DMS153 treated with DMSO at 0.1 percent for 48 hours (cell line): ENCODE measurements at regions not wholly inside any gene's neighbourhood (a gene's known extent, or its start where the extent isn't known, plus 50 kb on each side); places are given as distances from the start of the nearest gene placed in this dataset.

ENCODE experiments used
- DNase-seq: peaks from one replicate; lab custom pipeline; 2025; ENCODE audit not compliant: unreplicated experiment; lab: John Stamatoyannopoulos, UW

DNA sequence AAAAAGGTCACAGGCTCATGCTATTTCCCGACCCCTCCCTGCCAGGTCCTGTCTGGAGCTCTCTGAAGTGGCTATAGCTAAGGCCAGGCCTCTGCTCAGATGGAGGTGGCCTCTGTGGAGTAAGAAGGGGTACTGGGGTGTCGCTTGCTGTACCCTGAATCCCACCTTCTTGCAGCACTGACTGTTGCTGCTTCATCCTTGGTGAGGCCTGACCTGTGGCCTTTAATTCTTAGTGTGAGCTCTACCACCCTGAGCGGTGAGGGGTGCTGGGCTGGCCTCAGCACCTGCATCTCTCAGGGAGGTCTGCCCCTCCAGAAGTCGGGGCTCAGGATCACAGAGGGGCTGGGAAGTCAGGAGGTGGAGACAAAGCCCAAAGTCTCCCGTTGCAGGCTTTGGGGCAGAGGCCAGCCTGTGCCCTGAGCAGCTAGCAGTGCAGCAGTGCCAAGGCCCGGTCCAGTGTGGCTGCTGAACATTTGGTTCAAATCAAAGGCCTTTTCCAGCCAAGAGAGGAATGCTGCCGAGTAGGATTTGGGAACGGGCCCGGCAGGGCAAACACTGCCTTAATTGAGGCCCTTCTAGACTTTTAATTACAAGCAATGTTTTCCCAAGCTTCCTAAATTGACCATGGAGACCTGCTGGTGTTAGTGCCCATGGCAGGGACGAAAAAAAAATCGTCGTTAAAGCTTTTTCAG, 133.5 kb upstream of the HAAO start:
- no peak for DNase-seq

DNA sequence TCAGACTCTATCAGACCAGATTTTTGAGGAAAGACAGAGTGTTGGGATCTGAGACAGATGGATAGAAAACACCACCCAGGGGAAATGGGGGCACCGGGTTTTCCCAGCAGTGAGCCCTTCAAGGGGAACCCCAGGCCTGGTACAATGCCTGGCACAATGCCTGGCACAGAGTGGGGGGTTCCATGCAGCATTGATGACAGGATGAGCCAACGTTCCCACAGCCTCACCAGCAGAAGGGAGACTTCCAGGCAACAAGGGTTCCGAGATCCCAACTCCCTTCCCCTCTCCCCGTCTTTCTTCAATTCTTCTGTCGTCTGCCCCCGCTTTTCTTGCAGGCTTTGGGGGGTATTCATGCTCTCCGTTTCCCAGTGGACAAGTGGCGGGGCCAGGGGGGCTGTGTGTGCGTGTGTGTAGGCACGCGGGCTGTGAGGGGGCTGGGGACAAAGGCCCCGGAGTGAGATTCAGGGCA, 132.1 kb upstream of the HAAO start:
- no peak for DNase-seq

DNA sequence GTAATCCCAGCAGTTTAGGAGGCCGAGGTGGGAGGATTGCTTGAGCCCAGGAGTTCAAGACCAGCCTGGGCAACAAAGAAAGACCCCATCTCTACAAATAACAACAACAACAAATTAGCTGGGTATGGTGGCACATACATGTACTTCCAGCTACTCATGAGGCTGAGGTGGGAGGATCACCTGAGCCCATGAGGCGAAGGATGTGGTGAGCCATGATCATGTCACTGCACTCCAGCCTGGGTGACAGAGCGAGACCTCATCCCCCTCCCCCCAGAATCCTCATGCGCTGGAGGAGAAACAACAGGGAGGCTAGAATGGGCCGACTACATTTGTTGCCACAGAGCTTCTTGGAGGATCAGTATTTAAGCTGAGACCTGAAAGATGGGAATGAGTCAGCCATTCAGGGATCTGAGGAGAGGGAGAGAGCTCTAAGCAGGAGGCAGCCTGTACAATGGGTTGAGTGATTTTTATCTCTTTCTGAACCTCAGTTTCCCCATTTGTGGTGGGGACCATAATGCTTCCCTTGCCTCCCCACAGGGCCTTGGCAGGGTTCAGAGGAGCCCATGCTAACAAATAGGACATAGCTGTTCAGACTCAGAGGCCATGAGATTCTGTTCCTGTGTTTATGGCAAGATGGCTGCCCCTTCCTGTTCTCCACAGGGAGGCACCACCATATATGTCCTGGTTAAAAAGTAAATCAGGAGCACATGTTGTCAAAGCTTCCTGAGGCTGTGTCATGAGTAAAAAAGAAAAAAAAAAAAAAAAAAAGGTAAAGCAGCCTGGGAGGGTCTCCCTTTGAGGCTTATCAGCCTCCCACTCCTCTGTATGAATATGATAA, 131.4 kb upstream of the HAAO start:
- DNase-seq = no peak

DNA sequence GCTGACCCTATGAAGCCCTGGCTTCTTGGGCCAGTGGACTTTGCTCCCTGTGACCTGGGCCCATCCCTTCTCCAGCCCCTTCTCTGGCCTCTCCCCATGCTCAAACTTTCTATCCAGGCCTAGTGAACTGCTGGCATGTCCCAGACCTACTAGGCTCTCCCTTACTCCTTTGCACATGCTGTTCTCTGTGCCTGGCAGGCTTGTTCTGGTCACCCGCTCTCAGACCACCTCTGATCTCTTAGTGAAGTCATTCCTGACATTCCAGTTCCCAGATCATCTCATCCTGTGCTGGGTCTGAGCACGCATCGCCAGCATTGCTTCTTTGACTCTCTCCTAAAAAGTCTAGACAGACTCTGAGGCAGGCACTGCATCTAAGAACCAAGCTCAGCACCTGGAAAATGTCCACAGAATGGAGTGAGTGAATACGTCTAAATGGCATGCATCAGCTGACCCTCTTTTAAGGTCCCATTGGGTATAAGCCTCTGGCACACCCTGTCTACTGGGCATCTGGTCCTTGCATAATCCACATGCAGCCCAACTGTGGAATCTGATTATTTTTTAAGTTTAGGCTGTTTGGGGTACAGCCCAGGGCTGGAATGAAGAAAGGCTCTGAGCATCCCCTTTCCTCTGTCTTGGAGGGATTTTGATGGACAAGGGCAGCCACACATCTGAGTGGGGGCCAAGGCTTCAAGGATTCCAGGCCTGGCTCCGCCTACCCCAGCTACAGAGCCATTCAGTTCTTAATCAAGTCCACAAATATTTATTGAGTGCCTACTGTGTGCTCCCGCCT, 130.6 kb upstream of the HAAO start:
- DNase-seq = no peak

- DNase-seq = no peak
Observed at GRCh38 chr2:42922293-42922692, 129.9 kb upstream of the HAAO start.

- DNase-seq = no peak
Observed at GRCh38 chr2:42921721-42922120, 129.3 kb upstream of the HAAO start.

DNA sequence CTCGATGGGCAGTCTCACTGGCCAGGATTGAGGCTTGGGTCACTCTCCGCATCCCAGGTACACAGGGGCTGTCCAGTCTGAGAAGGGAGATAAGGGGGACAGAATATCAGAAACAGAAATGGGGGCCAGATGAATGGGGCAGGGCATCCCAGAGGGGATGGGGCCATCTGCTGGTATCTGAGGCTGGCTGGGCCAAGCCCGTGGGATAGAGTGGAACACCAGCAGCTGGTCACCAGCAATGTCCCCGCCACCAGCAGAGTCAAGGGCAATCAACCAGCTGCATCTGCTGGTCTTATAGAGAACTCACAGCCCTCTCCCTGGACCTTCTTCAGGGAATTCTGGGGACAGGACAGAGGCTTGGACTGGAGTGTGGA, 128.8 kb upstream of the HAAO start:
- DNase-seq = no peak

DNA sequence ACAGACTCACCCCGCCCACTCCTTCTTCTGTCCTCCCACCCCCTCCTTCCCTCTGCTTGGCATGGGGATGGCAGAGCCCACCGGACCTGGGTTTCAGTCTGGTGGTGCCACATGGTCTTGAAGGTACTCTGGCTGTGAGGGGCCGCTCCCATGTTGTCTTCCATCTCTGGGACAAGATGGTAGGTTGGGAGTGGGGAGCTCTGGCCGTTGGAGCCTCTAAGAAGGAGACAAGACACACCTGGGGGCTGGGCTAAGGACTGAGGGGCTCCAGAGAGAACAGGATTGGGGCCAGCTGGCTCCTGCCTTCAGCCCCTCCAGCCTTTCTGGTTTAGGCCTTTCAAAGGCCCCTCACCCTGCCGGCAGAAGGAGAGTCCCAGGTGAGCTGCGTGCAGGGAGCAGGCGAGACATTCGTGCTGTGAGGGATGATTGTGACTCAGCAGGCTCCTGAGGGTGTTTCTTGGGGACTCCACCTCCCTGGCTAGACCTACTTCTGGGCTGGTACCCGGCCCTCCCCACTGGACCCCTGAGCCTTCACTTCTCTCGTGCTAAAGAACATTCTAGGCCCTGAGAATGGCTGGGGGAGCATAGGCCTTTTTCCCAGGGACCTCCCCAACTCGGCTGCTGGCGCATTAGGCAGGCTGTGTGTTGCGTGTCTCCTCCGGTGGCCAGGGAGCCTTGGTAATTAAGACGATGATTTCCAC, 128.2 kb upstream of the HAAO start:
- no peak for DNase-seq

- no peak for DNase-seq
Observed at GRCh38 chr2:42918671-42919318, 126.4 kb upstream of the HAAO start.

DNA sequence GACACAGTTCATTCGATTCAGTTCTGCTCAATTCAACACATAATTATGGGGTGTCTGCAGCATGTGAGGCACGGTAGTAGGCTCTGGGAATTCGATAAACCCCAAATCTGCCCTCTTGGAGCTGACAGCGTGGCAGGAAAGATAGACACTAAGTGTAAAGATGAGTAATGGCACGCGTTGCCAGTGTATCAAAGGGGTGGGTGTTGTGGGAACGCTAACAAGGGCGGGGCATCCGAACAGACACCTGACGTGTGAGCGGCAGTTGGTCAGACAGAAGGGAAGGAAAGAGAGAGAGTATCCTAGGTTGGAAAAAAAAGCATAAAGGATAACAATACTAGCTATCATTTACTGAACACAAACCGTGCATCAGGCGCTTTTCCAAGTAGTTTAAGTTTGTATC, 125.7 kb upstream of the HAAO start:
- DNase-seq = no peak

DNA sequence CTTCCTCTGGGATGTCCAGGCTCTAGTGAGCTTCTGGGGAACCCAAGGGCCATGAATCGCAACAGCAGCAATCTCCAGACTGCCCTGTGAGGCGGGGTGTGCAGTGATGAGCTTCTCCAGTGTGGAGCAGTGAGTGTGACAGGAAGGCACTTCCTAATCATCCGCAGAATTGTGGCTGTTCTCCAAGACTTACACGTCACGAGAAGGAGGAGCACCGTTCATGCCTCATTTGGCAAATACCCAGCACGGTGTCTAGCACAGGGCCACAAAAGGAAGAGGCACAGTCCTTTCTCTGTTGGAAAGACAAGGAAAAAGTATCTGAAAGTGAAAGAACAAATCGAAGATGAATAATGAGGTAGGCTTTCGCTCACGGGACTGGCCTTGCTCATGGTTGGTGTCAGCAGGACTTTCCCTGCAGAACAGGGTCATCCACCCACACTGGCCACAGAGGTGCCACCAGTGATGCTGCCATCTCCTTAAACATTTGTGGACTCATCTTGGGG, 125.1 kb upstream of the HAAO start:
- DNase-seq = no peak

- DNase-seq = no peak
Observed at GRCh38 chr2:42916324-42916723, 123.9 kb upstream of the HAAO start.

GRCh38 chr2:42914860-42915259, 122.5 kb upstream of the HAAO start:
- DNase-seq = no peak

DNA sequence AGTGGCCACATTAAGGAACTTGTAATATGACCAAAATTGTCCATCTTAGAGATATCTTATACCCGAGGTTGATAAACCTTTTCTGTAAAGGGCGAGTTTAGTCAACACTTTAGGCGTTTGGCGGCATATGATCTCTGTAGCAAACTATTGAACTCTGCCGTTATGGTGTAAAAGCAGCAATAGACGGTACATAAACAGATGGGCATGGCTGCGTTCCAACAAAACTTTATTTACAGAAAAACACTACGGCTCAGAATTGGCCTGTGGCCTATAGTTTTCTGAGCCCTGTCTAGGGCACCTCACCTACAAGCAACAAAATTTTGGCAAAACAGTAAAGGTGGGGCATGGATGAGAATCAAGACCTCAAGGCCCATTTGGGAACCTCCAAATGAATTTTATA, 121.9 kb upstream of the HAAO start:
- DNase-seq = no peak

- no peak for DNase-seq
Observed at GRCh38 chr2:42913280-42913878, 121.0 kb upstream of the HAAO start.

- no peak for DNase-seq
Observed at GRCh38 chr2:42910645-42911405, 118.4 kb upstream of the HAAO start.

DNA sequence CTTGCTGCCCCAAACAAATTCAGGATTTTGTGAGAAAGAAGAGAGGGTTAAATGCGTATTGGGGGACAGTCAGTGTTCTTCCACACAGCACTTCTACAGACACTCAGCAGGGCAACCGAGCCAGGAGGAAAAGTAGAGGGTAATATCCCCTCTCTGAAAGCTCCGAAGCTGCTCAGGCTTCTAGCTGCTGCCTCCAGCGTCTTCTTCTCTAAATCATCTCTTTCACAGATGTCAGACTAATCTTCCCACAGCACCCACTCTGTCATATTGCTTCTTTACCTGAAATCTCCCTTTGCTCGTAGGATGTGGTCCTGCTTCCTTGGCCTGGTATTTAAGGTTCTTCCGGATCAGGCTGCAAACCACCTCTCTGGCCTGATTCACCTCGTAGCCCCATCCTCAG, 117.6 kb upstream of the HAAO start:
- DNase-seq = no peak

DNA sequence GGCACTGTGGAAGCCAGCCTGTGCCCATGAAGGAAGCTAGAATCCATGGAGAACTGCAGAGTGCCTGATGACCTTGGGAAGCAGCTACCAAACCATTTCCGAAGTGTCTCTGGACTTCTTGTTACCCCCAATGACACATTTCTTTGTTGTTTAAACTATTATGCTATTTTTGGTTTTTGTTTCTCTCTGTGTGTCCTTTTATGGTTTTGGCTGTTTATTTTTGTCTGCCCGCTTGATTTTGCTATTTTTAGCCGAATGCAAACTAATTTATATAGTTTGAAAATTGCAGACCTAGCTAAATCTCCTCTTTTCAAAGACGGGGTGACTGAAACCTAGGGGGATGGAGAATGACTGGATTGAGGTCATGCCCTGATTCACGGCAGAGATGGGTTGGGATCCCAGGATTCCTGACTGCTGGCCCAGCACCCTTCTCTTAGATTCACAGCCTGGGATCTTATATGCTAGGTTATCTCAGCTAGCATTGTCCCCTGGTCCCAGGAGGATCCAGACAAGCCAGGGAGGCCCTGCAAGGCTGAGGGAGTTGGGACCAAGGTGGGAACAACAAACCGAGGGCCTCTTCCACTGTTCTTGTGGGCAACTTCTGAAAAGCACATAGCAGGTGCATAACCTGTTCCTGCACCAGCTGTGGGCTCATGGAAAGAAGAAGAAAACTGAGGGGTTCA, 116.3 kb upstream of the HAAO start:
- no peak for DNase-seq

- DNase-seq = no peak
Observed at GRCh38 chr2:42907835-42908234, 115.5 kb upstream of the HAAO start.
